ENCODE measurements at regions not wholly inside any gene's neighbourhood (a gene's known extent, or its start where the extent isn't known, plus 50 kb on each side); places are given as distances from the start of the nearest gene placed in this dataset.
"Not testable (repeated sequence)": the region's sequence is repeated elsewhere in the genome, so short reads cannot be mapped to it uniquely, and the experiment has no call there.

GRCh38 chr14:84944901-84945300 lies 585.0 kb upstream of the FLRT2 start:
- TF ChIP-seq CTCF (conservative IDR thresholded peaks at IDR 0.05; ENCODE audit: low read depth in 2 of 2); POLR2AphosphoS5 (IDR thresholded peaks at IDR 0.05; ENCODE audit: low read depth); EZH2phosphoT487 (IDR thresholded peaks at IDR 0.05; ENCODE audit: unreplicated experiment): not testable (repeated sequence)

Measured in GM23338 (cell line).